ENCODE measurements at regions not wholly inside any gene's neighbourhood (a gene's known extent, or its start where the extent isn't known, plus 50 kb on each side); places are given as distances from the start of the nearest gene placed in this dataset.
"Not testable (repeated sequence)": the region's sequence is repeated elsewhere in the genome, so short reads cannot be mapped to it uniquely, and the experiment has no call there.

DNA sequence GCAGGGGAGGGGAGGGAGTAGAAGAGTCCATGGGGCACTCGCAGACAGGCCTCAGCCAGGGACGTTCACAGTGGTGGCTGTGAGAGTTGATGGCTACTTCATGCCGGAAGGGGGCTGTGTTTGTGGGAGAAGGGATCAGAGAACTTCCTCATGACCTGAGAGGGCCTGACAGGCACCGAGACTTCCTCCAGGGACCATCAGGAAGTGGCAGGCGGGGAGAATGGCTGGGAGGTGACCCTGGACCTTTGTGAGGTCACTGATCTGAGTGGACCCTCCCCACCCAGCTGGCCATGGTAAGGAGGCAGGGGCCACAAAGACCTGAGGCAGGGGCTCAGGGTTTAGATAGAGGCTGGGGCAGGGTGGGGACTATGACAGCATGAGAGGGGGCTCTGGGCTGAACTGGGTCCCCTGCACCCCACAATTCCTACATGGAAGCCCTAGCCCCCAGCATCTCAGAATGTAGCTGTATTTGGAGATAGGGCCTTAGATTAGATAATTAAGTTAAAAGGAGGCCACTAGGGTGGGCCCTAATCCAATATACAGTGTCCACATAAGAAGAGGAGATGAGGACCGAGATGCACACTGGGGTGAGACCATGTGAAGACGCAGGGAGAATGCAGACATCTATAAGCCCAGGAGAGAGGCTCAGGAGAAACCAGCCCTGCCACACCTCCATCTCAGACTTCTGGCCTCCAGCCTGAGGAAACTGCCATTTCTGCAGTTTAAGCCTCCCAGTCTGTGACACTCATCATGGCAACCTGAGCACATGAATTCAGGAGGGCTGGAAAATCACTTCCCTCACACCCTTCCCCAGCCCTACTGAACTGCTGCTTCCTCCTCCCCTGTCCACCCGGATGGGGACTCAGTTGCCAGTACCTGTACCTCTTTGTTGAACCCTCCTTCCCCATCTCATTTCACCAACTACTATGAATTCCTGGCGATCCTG is 273.9 kb upstream of the ZNF32 start:
- DNase-seq: no peak

GRCh38 chr10:43921881-43922280 is 273.2 kb upstream of the ZNF32 start:
- DNase-seq: no peak

DNA sequence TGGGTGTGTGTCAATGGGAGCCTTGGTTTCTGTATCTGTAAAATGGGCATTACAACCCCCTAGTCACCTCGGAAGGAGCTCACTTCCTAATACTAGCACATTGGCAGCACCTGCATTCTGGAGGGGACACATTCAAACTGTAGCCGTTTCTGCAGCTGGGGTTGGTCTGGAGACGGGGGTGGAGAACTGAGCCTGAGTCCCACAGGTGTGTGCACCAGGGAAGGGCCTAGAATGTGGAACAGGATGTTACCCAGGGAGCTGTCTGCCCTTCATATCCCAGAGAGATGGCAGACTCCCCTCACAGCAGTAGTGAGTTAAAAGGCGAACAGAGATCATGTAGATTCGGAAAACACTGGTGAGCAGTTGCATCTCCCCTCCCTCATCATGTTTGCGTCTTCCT is 272.8 kb upstream of the ZNF32 start:
- DNase-seq: no peak

GRCh38 chr10:43920236-43920758 is 271.6 kb upstream of the ZNF32 start:
- DNase-seq: not testable (repeated sequence)

DNA sequence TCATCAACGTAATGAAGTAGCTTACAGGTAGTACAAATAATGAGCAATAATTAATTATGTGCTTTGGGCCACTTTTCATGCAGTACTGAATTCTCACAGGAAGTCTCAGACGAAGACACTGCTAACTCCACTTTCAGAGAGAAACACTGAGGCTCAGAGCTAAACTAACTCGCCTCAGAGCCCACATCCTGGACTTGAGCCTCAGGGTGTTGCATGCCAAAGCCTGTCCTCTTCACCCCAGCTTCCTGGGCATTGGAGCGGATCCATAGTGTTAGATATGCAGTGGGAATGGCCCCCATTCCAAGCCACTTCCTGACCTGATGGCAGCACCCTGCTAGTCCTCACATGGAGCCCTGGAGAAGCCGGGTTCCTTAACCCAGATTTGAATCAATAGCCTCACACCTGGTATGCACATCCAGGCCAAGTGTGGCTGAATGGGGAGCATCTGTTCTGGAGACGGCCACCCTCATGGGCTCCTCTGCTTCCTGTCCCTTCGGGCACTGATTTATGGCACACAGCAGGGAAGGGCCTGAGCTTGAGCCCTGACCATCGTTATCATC is 265.1 kb upstream of the ZNF32 start:
- DNase-seq: no peak

DNA sequence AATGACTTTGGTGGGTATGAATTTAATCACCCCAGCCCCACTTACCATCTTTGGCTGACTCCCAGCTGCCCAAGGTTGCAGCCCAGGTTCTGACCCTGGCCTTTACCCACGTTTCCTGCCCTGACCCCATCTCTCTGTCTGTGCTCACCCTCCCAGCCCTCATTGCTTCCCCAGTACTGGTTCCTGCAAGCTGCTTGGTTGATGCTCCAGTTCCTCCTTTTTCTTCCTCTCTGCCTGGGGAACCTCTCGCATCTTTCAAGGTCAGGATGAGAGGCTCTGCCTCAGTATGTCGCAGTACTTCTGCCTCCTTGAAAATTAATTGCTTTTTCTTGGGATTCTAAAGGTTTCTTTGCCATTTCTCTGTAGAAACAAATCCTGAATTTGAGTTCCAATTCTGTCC is 263.8 kb upstream of the ZNF32 start:
- no peak for DNase-seq

DNA sequence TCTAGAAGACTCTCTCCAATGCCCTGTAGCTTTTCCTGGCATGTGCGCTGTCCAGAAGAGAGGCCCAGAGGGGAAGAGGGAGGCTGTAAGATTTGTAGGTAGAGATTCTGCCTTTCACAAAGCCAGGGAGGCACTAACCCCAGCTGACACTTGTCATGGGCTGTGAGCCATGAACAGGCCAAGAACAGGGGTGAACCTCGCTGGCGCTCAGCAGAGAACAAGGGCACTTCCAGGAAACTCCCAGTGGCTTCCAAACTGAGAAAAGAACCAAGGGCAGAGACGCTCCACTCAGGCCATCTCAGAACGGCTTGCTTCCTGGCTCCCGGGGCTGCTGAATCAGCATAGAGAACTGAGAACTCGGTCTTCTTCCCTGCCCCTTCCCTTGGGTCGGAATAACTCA is 257.8 kb upstream of the ZNF32 start:
- DNase-seq: no peak

GRCh38 chr10:43905512-43906236 is 257.0 kb upstream of the ZNF32 start:
- no peak for DNase-seq

- no peak for DNase-seq
These were observed 256.2 kb upstream of the ZNF32 start for GRCh38 chr10:43904844-43905243.

- DNase-seq: no peak
These were observed 255.6 kb upstream of the ZNF32 start for GRCh38 chr10:43904301-43904700.

GRCh38 chr10:43903451-43903850 is 254.8 kb upstream of the ZNF32 start:
- no peak for DNase-seq

GRCh38 chr10:43902842-43903241 is 254.2 kb upstream of the ZNF32 start:
- DNase-seq: no peak

DNA sequence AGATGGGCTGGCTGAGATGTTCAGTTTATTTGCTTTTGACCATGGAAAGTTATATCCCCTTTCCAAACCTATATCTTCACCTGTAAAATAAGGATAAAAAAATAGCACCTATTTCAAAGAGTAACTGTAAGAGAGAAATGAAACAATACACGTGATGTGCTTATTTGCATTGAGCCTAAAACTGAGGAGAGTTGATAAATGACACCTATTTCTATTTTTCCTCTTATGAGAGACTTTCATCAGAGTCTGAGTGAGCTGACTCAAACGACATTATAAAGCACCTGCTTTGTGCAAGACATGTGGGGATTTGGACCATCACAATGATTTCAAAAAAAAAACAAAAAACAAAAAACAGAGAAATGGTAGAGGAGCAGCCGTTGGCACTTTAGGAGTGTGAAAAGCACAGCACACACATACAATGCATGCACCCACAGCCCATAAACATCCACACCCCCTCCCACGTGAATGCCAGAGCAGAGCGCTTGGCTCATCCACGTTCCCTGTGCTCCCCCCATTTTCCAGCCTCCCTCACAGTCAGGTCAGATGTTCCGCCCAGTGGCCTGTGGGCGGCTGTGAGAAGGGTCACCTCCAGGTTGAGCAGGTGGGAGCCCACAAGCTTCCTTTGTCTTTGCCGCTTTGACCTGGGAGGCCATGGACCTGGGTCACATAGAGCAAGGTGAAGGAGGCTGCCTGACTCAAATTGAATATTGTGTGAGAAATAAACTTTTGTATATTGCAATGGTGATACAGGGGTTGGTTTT is 253.2 kb upstream of the ZNF32 start:
- no peak for DNase-seq

DNA sequence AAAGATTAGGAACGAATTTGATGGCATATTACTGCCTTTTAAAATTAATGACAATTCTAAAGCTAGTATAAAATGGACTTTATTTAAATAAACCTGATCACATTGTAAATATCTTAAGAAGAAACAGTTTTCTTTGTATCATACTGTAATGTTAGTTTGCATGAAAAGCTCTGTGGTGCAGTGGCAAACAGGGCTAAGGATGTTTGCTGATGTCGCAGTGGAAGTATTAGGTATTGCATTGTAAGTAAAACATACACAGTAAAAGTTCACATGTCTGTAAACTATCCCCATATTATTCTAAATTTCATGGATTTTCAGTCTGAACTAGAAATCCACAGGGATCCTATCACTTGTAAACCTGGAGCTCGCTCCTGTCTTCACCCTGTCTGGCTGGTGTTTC is 252.6 kb upstream of the ZNF32 start:
- DNase-seq: no peak

DNA sequence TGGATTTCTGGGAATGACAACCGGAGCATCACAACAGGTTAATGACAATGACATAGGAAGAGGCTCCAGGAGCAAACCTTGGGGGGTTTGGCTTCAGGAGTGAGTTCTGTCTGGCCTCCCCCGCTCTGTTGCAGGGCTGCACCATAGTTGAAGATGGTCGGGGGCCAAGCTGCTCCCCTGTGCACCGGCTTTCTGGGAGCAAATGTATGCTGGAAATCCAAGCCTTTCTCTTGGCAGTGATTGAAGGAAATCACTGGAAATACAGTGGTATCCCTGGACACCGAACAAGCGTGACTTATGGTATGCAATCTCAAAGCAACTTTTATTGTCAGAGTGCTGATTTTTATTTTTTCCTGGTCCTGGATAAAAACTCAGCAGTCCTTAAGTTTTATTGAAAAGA is 251.9 kb upstream of the ZNF32 start:
- no peak for DNase-seq

DNA sequence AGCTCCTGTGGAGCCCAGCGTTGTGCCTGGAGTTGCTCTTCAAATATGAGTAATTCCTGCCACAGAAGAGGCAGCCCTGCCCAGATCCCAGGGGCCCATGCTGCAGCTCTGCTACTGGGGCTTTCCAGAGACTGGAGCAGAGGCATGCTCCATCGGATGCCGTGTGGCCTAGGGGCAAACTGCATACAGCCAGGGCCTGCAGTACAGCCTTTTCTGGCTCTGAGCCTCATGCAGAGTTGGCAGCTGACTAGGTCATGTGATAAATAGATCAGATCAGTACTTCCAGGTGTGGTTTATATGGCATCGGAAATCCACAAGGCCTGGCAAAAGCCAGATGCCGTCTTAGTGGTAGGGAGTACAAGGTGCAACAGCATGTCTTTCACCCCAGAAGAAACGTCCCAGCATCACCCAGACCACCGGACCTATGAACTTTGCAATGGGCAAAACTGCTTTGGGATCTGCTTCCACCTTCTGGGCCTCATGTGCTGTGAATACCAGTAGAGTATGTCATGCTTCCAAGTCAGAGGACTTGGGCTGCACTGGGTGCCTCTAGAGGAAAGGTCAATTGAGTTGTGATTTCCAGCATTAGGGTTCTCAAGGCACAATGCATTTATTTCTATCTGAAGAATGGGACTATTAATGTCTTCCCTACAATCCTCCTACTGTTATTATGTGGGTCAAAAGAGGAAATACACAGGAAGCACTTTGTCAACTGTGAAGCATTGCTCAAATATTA is 250.7 kb upstream of the ZNF32 start:
- no peak for DNase-seq

DNA sequence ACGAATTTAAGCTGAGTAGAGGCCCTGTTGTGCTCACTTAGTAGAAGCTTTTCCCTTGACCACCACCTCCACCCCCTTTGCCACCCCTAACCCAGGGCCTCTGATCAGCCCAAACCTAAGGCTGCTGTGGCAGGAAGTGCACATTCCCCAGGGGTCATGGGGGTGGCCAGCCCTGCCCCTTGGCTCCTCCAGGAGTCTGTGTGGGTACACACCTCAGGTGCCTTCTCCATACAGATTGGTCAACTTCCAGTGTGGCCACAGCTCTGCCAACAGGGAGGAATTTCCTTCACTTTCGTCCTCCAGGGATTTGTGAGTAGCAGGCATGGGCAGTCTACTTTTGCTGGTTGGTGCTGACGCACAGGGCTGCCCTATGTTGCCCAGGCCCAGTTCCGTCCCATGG is 249.9 kb upstream of the ZNF32 start:
- DNase-seq: no peak

DNA sequence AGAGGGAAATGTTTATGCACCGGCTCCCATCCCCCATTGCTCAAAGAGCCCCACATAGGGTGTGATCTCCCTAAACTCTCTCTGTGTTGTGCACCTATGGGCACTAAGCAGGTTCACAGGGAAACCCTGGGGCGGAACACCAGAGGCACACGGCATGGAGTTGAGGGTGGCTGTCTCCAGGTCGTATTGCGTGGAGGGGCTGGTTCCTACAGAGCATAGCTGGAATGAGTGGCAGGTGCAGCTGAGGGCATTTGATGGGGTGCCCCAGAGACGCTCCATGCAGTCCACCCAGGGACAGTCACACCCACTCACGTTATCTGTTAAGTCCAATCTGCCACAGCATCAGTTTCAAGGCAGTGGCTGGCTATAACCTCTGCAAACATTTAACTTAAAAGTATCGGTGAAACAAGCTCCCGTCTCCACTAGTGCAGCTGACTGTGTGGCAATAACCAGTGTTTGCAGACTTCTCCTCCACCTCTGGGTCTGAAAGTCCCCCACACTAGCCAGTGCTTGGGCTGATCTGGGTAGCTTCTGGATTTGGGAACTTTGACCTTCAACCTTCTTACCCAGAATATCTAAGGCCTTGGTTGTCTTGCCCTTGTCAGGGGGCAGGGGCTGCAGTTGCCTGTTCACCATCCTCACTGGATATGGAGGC is 249.2 kb upstream of the ZNF32 start:
- DNase-seq: no peak

- no peak for DNase-seq
These were observed 243.5 kb upstream of the ZNF32 start for GRCh38 chr10:43892062-43892770.

DNA sequence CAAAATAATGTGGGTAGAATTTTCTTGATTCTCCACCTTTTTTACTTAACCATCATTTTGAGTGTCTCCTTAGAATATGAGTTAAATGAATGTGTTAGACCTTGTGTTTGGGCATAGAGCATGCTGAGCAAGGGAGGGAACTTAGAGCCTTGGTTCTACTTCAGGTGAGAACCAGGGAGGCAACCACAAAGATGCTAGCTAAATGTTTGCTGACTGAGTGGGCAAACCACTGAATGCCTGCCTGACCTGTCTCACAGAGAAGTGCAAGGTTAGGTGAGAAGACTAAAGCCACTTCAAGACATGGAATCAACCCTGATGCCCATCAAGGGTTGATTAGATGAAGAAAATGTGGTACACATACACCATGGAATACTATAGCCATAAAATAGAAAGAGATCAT is 242.6 kb upstream of the ZNF32 start:
- DNase-seq: no peak

DNA sequence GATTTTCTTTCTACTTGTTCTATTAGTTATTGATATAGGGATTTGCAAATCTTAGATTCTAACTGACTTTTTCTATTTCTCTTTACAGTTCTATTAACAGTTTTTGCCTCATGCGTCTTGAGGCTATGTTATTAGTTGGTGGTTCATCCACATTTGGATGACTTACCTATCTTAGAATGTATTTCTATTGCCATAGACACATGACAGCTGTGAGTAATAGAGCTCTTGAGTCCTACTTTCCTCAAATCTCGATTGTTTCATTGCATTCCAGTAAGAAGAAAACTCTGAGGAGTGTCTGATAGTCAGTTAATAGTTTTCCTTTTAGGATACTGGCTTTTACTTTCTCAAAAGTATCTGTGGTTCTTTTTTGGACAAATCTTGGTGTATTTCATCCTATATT is 241.4 kb upstream of the ZNF32 start:
- DNase-seq: no peak

Data from stimulated activated CD4-positive, alpha-beta T cell treated with anti-CD3 and anti-CD28 coated beads, Interleukin-4, amount 100 ng/mL, for 24 hours (primary cell).